Left hindlimb (tissue), 1 donor: ENCODE measurements at regions not wholly inside any gene's neighbourhood (a gene's known extent, or its start where the extent isn't known, plus 50 kb on each side); places are given as distances from the start of the nearest gene placed in this dataset.

ENCODE experiments used
- DNase-seq: peaks from one replicate; pipeline ENCODE4 v3.0.0-alpha.2; 2018

GRCh38 chr13:83589814-83590213 is 292.5 kb downstream of the SLITRK1 start:
- no peak for DNase-seq

- no peak for DNase-seq
Observed at GRCh38 chr13:83577183-83577582, 305.1 kb downstream of the SLITRK1 start.

- no peak for DNase-seq
Observed at GRCh38 chr13:83568019-83568418, 314.3 kb downstream of the SLITRK1 start.

- no peak for DNase-seq
Observed at GRCh38 chr13:83563499-83563898, 318.8 kb downstream of the SLITRK1 start.

DNA sequence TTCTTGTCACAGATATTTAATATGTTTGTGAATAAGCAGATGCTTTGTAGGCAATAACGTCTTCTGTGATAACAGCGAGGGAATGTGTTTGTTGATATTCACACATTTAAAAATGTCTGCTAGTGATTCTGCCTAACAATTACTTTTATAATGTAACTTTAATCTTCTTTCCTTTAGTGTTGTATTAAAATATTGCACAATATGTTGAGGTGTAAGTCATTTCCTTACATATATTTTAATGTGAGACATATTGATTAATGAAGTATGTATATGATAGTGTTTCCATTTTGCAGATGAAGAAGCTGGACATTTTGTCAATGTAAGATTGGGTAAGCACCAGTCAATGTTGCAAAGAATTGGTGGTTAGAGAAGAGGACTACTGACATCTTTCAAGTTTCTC is 324.4 kb downstream of the SLITRK1 start:
- no peak for DNase-seq

- no peak for DNase-seq
Observed at GRCh38 chr13:83549671-83550070, 332.6 kb downstream of the SLITRK1 start.

GRCh38 chr13:83547043-83547442 is 335.2 kb downstream of the SLITRK1 start:
- DNase-seq = no peak

GRCh38 chr13:83546476-83546875 is 335.8 kb downstream of the SLITRK1 start:
- DNase-seq = no peak

- DNase-seq = no peak
Observed at GRCh38 chr13:83538636-83539035, 343.6 kb downstream of the SLITRK1 start.

GRCh38 chr13:83536941-83537340 is 345.3 kb downstream of the SLITRK1 start:
- DNase-seq = no peak

GRCh38 chr13:83536153-83536552 is 346.1 kb downstream of the SLITRK1 start:
- no peak for DNase-seq

GRCh38 chr13:83532809-83533208 is 349.5 kb downstream of the SLITRK1 start:
- no peak for DNase-seq

GRCh38 chr13:83531022-83531421 is 351.3 kb downstream of the SLITRK1 start:
- DNase-seq = no peak

- DNase-seq = no peak
Observed at GRCh38 chr13:83516781-83517180, 365.5 kb downstream of the SLITRK1 start.

- DNase-seq = no peak
Observed at GRCh38 chr13:83515268-83516015, 366.8 kb downstream of the SLITRK1 start.

- DNase-seq = no peak
Observed at GRCh38 chr13:83508771-83509301, 373.4 kb downstream of the SLITRK1 start.

DNA sequence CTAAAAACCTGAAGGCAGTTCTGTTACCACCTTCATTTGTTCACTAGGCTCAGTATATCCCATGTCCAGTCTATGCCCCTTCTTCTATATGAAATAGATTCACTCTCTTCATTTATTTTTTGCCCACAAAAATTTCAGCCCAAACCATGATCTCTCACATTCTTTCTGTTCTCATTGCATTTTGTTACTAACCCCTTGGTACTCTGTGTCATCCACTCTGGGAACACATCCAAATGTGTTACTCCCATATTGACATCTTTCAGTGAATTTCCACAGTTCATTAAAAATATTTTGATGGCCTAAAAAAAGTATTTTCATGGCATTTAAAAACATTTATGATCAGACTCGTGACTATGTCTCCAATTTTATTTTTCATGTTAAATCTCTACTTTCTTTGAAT is 378.9 kb downstream of the SLITRK1 start:
- DNase-seq = no peak

DNA sequence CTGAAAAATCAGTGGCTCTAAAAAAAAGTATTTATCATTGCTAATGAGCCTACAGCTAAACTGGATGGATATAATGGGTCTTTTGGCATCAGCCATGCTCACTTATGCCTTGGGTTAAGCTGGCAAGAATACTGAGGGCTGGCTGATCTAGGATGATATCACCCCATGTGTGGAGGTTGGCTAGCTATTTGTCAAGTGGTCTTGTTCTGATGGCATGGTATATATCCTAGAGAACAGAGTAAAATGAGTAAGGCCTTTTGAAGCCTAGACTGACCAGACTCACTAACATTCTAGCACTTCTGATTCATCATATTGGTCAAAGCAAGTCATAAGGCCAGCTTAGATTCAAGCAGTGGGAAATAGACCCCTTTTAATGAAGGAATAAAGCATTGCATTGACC is 383.0 kb downstream of the SLITRK1 start:
- no peak for DNase-seq

GRCh38 chr13:83498481-83499190 is 383.6 kb downstream of the SLITRK1 start:
- DNase-seq = no peak

GRCh38 chr13:83498045-83498444 is 384.2 kb downstream of the SLITRK1 start:
- no peak for DNase-seq

DNA sequence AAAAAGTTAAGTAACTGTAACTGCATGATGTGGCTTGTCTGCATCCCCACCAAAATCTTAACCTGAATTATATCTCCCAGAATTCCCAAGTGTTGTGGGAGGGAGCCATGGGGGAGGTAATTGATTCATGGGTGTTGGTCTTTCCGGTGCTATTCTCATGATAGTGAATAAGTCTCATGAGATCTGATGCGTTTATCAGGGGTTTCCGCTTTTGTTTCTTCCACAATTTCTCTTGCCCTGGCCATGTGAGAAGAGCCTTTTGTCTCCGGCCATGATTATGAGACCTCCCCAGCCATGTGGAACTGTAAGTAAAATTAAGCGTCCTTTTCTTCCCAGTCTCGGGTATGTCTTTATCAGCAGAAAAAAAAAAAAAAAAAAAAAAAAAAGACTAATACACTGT is 385.8 kb downstream of the SLITRK1 start:
- DNase-seq = no peak

GRCh38 chr13:83485101-83485500 is 397.2 kb downstream of the SLITRK1 start:
- DNase-seq = no peak

GRCh38 chr13:83471011-83471410 is 411.3 kb downstream of the SLITRK1 start:
- DNase-seq = no peak

DNA sequence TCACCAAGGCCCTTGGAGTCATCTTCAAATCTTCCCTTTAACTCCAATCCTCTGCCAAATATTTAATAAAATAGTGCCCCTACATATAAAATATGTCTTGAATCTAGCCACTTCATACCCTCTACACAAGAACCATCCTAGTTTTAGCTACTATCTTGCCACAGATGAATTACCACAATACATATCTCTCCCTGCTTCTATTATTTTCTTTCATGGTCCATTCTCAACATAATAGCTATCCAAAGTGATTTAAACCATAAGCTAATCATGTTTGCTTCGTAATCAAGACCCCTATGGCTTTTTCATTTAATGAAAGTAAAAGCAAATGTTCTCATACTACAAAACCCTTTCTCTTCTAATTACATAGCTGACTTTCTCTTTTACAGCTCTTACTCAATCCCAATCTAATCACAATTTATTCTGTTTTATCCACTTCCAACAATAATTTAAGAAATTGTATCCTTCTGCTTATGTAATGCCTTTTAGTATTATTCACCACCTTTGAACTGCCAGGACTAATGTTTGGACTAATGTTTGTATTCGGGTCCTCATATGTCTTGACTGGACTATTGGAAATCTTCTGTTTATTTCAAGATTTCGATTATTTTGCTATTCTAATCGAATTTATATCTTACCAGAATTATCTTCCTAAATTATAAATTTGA is 412.0 kb downstream of the SLITRK1 start:
- DNase-seq = no peak
